ENCODE measurements at regions not wholly inside any gene's neighbourhood (a gene's known extent, or its start where the extent isn't known, plus 50 kb on each side); places are given as distances from the start of the nearest gene placed in this dataset.

- no peak for ATAC-seq
Measured at GRCh38 chr4:58543465-58543864, 1433.3 kb upstream of the IGFBP7 start.

GRCh38 chr4:58541926-58542325 is 1431.7 kb upstream of the IGFBP7 start:
- TF ChIP-seq TSHZ2 (CRISPR knock-in tag; IDR thresholded peaks at IDR 0.05) = no peak
- TF ChIP-seq ZFP3 (CRISPR knock-in tag; IDR thresholded peaks at IDR 0.05) = no peak
- TF ChIP-seq RARB (CRISPR knock-in tag; IDR thresholded peaks at IDR 0.05) = no peak
- TF ChIP-seq TCF4 (CRISPR knock-in tag; IDR thresholded peaks at IDR 0.05; ENCODE audit: borderline replicate concordance) = no peak
- TF ChIP-seq OSR1 (CRISPR knock-in tag; IDR thresholded peaks at IDR 0.05) = no peak
- no peak for TF ChIP-seq ISL1 (CRISPR knock-in tag; IDR thresholded peaks at IDR 0.05)
- TF ChIP-seq SNAI2 (CRISPR knock-in tag; IDR thresholded peaks at IDR 0.05) = no peak
- no peak for ATAC-seq

More at GRCh38 chr4:58543465-58543864, 1433.3 kb upstream of the IGFBP7 start:
- TF ChIP-seq CREB5 (CRISPR knock-in tag; IDR thresholded peaks at IDR 0.05; ENCODE audit: low read depth) (no peak), RARB (CRISPR knock-in tag; IDR thresholded peaks at IDR 0.05) (no peak), CSDC2 (CRISPR knock-in tag; IDR thresholded peaks at IDR 0.05) (no peak), PPARA (CRISPR knock-in tag; IDR thresholded peaks at IDR 0.05; ENCODE audit: borderline replicate concordance) (no peak), TCF4 (CRISPR knock-in tag; IDR thresholded peaks at IDR 0.05; ENCODE audit: borderline replicate concordance) (no peak), CSRNP3 (CRISPR knock-in tag; IDR thresholded peaks at IDR 0.05) (no peak), OSR1 (CRISPR knock-in tag; IDR thresholded peaks at IDR 0.05) (no peak), ZNF565 (CRISPR knock-in tag; conservative IDR thresholded peaks at IDR 0.05; ENCODE audit: low read depth) (no peak), ZC3H10 (CRISPR knock-in tag; IDR thresholded peaks at IDR 0.05) (no peak), BACH2 (CRISPR knock-in tag; IDR thresholded peaks at IDR 0.05; ENCODE audit: borderline replicate concordance) (no peak), SNAI2 (CRISPR knock-in tag; IDR thresholded peaks at IDR 0.05) (no peak), ZNF8 (CRISPR knock-in tag; IDR thresholded peaks at IDR 0.05) (no peak), ARNTL (CRISPR knock-in tag; IDR thresholded peaks at IDR 0.05; ENCODE audit: borderline replicate concordance, low read depth) (no peak), TSHZ2 (CRISPR knock-in tag; IDR thresholded peaks at IDR 0.05) (no peak), ESRRG (CRISPR knock-in tag; IDR thresholded peaks at IDR 0.05) (no peak), ISL1 (CRISPR knock-in tag; IDR thresholded peaks at IDR 0.05) (no peak), GLIS3 (CRISPR knock-in tag; IDR thresholded peaks at IDR 0.05) (no peak), TOX (CRISPR knock-in tag; IDR thresholded peaks at IDR 0.05; ENCODE audit: borderline replicate concordance) (no peak)

- TF ChIP-seq ZC3H10 (CRISPR knock-in tag; IDR thresholded peaks at IDR 0.05) (no peak), ISL1 (CRISPR knock-in tag; IDR thresholded peaks at IDR 0.05) (no peak), ARNTL (CRISPR knock-in tag; IDR thresholded peaks at IDR 0.05; ENCODE audit: borderline replicate concordance, low read depth) (no peak), PPARA (CRISPR knock-in tag; IDR thresholded peaks at IDR 0.05; ENCODE audit: borderline replicate concordance) (no peak), ZFP3 (CRISPR knock-in tag; IDR thresholded peaks at IDR 0.05) (no peak), ZNF8 (CRISPR knock-in tag; IDR thresholded peaks at IDR 0.05) (no peak), SNAI2 (CRISPR knock-in tag; IDR thresholded peaks at IDR 0.05) (no peak), TSHZ2 (CRISPR knock-in tag; IDR thresholded peaks at IDR 0.05) (no peak), TCF4 (CRISPR knock-in tag; IDR thresholded peaks at IDR 0.05; ENCODE audit: borderline replicate concordance) (no peak)
- ATAC-seq = no peak
Measured at GRCh38 chr4:58522765-58523382, 1412.7 kb upstream of the IGFBP7 start.

Data from SK-N-SH treated with all-trans-retinoic acid at 6 μM for 48 hours (cell line).